ENCODE measurements at regions not wholly inside any gene's neighbourhood (a gene's known extent, or its start where the extent isn't known, plus 50 kb on each side); places are given as distances from the start of the nearest gene placed in this dataset.
"Not testable (repeated sequence)": the region's sequence is repeated elsewhere in the genome, so short reads cannot be mapped to it uniquely, and the experiment has no call there.

DNA sequence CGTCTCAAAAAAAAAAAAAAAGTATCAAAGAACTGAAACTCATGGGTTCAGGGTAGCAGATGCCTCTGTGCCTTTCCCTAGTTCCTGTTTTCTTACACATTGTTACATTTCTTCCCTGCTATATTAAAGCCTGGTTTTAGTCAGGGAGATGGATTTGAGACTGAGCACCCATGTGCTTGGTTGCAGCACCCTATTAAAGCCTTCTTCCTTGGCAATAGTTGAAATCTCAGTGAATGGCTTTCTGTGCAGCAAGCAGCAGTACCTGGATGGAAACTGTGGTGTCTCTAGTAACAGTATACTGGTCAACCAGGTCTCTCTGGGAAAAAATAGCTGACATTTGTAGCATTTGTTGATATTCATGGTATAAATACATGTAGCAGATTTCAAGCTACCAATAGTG lies 331.1 kb downstream of the ANKRD30A start:
- H3K27me3 Mint-ChIP-seq (ENCODE audit: low read depth): no peaks in the 10 kb centered on the region
- H3K27ac Mint-ChIP-seq: no peak overlapping the region
- H3K4me3 Mint-ChIP-seq: no peak overlapping the region
- H3K9me3 Mint-ChIP-seq: peaks cover 40% of the 10 kb centered on the region
- H3K4me1 Mint-ChIP-seq: no peaks in the 10 kb centered on the region
- no peaks in the 10 kb centered on the region for H3K36me3 Mint-ChIP-seq (ENCODE audit: low read depth)
- TF ChIP-seq, protein P1, sequence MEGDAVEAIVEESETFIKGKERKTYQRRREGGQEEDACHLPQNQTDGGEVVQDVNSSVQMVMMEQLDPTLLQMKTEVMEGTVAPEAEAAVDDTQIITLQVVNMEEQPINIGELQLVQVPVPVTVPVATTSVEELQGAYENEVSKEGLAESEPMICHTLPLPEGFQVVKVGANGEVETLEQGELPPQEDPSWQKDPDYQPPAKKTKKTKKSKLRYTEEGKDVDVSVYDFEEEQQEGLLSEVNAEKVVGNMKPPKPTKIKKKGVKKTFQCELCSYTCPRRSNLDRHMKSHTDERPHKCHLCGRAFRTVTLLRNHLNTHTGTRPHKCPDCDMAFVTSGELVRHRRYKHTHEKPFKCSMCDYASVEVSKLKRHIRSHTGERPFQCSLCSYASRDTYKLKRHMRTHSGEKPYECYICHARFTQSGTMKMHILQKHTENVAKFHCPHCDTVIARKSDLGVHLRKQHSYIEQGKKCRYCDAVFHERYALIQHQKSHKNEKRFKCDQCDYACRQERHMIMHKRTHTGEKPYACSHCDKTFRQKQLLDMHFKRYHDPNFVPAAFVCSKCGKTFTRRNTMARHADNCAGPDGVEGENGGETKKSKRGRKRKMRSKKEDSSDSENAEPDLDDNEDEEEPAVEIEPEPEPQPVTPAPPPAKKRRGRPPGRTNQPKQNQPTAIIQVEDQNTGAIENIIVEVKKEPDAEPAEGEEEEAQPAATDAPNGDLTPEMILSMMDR (IDR thresholded peaks at IDR 0.05; ENCODE audit: unreplicated experiment in 3 of 3): no peak

DNA sequence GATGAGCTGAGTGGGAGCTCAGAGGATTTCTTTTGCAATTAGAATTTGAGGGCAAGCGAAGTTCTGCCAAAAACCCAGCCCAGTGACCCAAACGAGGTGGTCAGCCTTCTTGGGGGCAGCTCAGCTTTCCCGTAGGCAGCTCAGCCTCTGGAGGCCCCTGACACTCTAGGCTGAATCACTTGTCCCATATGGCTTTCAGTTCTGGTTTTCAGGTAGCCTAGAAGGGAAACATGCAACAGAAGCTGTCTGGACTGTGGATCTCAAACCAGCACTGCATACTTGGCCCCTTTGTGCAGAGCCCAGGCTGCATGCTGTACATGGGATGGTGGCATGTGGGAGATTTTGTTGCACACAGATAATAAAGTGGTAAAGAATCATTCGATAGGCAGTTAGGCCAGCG lies 322.8 kb downstream of the ANKRD30A start:
- no peaks in the 10 kb centered on the region for H3K4me1 Mint-ChIP-seq
- H3K9me3 Mint-ChIP-seq: peaks cover 39% of the 10 kb centered on the region
- H3K27me3 Mint-ChIP-seq (ENCODE audit: low read depth): no peaks in the 10 kb centered on the region

DNA sequence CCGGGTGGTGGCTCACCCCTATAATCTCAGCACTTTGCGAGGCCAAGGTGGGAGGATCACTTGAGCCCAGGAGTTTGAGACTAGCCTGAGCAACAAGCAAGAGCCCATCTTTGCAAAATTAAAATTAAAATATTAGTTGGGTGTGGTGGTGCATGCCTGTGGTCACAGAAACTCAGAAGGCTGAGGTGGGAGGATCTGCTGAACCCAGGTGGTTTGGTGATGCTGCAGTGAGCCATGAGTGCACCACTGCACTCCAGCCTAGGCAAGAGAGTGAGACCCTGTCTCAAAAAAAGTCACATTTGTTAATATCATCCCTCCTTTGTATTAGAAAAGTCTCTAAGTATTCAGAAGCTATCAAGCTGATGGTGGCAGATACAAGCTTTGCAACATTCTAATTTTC lies 317.5 kb downstream of the ANKRD30A start:
- H3K36me3 Mint-ChIP-seq (ENCODE audit: low read depth): no peaks in the 10 kb centered on the region
- no peak overlapping the region for H3K4me3 Mint-ChIP-seq
- no peaks in the 10 kb centered on the region for H3K27me3 Mint-ChIP-seq (ENCODE audit: low read depth)
- TF ChIP-seq, protein P1 (IDR thresholded peaks at IDR 0.05; ENCODE audit: unreplicated experiment in 3 of 3): no peak
- H3K9me3 Mint-ChIP-seq: peaks cover 38% of the 10 kb centered on the region
- H3K27ac Mint-ChIP-seq: no peak overlapping the region
- no peaks in the 10 kb centered on the region for H3K4me1 Mint-ChIP-seq

More for the DNA sequence above, 322.8 kb downstream of the ANKRD30A start:
- H3K27ac Mint-ChIP-seq: no peak overlapping the region
- H3K36me3 Mint-ChIP-seq (ENCODE audit: low read depth): no peaks in the 10 kb centered on the region
- TF ChIP-seq, protein P1 (IDR thresholded peaks at IDR 0.05; ENCODE audit: unreplicated experiment in 3 of 3): no peak
- no peak overlapping the region for H3K4me3 Mint-ChIP-seq

DNA sequence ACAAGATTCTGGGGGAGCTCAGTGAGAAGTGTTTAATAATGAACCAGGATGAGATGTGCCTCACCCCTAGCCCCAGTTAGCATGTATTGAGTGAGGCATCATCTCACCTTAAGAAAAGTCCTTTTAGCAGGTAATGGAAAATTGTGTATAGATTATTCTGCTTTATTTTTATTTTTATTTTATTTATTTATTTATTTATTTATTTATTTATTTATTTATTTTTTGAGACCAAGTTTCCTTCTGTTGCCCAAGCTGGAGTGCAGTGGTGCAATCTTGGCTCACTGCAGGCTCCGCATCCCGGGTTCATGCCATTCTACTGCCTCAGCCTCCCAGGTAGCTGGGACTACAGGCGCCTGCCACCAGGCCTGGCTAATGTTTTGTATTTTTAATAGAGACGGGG lies 315.8 kb downstream of the ANKRD30A start:
- not testable (repeated sequence) for H3K36me3 Mint-ChIP-seq (ENCODE audit: low read depth); H3K27me3 Mint-ChIP-seq (ENCODE audit: low read depth); H3K27ac Mint-ChIP-seq; H3K4me1 Mint-ChIP-seq; H3K4me3 Mint-ChIP-seq
- peaks cover 34% of the 10 kb centered on the region for H3K9me3 Mint-ChIP-seq

DNA sequence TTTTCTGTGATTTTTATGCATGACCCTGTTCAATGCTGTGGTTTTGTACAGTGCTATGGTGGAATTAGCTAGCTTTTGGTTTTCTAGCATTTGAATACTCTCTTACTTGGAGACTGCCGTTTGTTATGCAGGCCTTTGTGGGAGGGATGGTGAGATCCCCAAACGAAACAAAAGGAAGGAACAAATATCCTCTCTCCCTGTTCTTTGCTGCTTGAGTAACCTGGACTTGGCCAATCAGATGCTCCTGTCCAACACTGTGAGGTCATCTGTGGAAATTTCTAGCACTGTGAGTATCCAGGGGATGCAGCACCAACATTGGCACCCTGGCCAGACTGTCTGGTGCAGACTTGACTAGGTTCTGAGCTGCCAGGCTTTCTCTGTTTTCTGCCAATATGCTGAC lies 314.4 kb downstream of the ANKRD30A start:
- no peak overlapping the region for H3K27ac Mint-ChIP-seq
- H3K4me3 Mint-ChIP-seq: no peak overlapping the region
- H3K9me3 Mint-ChIP-seq: peaks cover 36% of the 10 kb centered on the region
- no peaks in the 10 kb centered on the region for H3K36me3 Mint-ChIP-seq (ENCODE audit: low read depth)
- no peaks in the 10 kb centered on the region for H3K27me3 Mint-ChIP-seq (ENCODE audit: low read depth)
- TF ChIP-seq, protein P1 (IDR thresholded peaks at IDR 0.05; ENCODE audit: unreplicated experiment in 3 of 3): no peak
- no peaks in the 10 kb centered on the region for H3K4me1 Mint-ChIP-seq

DNA sequence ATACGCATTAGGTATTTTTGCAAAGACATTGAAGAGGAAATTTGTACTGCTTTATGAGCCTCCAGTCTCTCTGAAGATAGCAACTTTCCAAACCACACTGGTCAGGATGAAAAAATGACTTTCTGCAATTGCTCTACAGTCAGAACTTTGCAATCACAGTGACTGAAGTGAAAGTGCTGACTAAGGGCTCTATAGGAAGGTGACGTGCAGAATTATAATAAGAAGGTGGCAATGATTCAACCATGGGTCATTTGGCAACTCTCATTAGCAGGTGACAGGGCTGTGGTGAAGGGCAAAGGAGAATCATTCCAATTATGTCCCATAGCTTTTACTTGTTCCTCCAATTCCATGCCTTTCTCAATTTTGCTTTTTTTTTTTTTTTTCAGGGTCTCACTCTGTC lies 311.0 kb downstream of the ANKRD30A start:
- Mint-ChIP-seq H3K27ac (no peak overlapping the region), H3K9me3 (peaks cover 36% of the 10 kb centered on the region), H3K36me3 (ENCODE audit: low read depth) (no peaks in the 10 kb centered on the region), H3K4me1 (no peaks in the 10 kb centered on the region), H3K4me3 (no peak overlapping the region), H3K27me3 (ENCODE audit: low read depth) (no peaks in the 10 kb centered on the region)
- TF ChIP-seq, protein P1 (IDR thresholded peaks at IDR 0.05; ENCODE audit: unreplicated experiment in 3 of 3): no peak

All from nephron (organoid).